Fibroblast of peridontal ligament (primary cell): ENCODE measurements at regions not wholly inside any gene's neighbourhood (a gene's known extent, or its start where the extent isn't known, plus 50 kb on each side); places are given as distances from the start of the nearest gene placed in this dataset.
"Not testable (repeated sequence)": the region's sequence is repeated elsewhere in the genome, so short reads cannot be mapped to it uniquely, and the experiment has no call there.

Experiments
- DNase-seq: peaks from one replicate; pipeline ENCODE4 v3.0.0-alpha.2; 2010; ENCODE audit errors: extremely low read depth

DNA sequence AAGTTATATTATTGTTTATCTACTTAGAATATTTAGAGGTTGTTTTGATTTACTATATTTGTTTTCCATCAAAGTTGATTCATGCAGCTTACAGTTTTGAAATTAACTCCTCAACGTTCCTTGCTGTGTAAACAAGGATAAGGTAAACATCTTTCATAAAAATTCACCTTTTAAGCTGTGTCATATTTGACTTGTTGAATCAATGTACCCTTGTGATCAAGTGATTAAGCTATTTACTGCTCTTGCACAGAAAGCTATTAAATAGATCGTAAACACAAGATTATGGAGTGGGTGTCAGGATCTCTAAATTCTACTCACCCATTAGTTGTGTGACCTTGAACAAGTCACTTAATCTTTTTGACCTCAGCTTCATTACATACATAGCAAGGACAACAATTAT lies 2054.0 kb upstream of the NUDT12 start:
- DNase-seq, result no peak

DNA sequence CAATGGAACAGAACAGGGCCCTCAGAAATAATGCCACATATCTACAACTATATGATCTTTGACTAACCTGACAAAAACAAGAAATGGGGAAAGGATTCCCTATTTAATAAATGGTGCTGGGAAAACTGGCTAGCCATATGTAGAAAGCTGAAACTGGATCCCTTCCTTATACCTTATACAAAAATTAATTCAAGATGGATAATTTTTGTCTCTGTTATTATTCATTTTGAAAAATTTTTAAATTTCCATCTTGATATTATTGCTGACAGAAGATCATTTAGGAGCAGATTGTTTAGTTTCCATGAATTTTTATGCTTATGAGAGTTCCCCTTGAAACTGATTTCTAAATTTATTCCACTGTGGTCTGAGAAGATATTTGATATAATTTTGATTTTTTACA lies 2039.8 kb upstream of the NUDT12 start:
- DNase-seq, result not testable (repeated sequence)

GRCh38 chr5:105593011-105593760 lies 2030.6 kb upstream of the NUDT12 start:
- DNase-seq, result no peak

- no peak for DNase-seq
Observed at GRCh38 chr5:105587963-105588662, 2025.5 kb upstream of the NUDT12 start.

- DNase-seq, result no peak
Observed at GRCh38 chr5:105581988-105582690, 2019.5 kb upstream of the NUDT12 start.

GRCh38 chr5:105573575-105573974 lies 2011.0 kb upstream of the NUDT12 start:
- no peak for DNase-seq

DNA sequence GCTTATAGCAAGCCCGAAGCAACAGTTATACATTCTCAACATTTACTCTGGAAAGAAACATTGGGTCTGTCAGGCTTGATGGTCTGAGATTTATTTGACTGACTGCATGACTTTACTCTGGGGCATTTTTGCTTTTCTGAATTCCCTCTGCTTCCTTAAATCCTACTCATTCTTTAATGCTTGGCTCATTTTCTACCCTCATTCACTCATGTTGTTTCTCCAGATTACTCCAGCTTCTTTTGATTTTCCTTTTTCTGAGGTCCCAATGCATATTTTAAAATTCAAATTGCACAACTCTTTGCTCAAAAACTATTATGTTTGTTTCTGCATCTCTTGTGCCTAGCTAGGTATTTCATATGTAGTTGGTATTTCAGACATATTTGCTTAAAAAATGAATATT lies 2002.9 kb upstream of the NUDT12 start:
- DNase-seq, result peak; percentile 6

DNA sequence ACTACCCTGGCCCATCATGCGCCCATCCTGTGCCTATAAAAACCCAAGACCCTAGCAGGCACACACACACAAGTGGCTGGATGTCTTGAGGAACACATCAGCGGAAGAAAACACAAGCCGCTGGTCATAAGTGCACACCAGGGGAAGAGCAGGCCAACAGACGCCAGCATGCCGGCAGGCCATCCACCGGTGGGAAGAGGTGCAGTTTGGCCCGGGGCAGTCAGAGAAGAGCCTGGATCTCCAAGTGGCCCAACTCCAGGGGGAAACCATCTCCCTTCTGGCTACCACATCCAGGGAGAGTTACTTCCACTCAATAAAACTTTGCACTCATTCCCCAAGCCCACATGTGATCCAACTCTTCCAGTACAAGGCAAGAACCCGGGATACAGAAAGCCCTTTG lies 2001.3 kb upstream of the NUDT12 start:
- no peak for DNase-seq

DNA sequence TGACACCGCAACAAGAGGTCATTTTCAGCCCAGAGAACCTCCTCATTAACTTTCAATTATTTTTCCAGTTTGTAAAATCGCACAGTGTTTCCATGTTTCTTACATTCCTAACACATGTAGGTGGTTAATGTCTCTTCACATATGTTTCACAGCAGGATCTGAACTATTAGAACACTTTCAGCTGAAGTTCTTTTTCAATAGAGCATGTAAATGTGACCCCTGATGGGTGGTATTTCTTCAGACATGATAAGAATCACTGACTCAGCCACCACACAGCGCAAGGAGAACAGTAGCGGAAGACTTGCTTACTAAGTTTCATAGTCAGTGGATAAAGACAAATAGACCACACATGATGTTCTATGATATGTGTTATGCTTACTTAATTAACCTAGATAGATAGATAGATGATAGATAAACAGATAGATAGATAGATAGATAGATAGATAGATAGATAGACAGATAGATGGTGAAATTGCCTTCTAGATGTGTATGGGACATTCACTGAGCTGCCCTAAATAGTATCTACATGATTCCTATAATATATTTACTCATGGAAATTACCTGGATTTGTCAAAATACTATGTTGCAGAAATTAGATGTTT lies 1992.1 kb upstream of the NUDT12 start:
- no peak for DNase-seq

- no peak for DNase-seq
Observed at GRCh38 chr5:105544300-105544699, 1981.7 kb upstream of the NUDT12 start.

DNA sequence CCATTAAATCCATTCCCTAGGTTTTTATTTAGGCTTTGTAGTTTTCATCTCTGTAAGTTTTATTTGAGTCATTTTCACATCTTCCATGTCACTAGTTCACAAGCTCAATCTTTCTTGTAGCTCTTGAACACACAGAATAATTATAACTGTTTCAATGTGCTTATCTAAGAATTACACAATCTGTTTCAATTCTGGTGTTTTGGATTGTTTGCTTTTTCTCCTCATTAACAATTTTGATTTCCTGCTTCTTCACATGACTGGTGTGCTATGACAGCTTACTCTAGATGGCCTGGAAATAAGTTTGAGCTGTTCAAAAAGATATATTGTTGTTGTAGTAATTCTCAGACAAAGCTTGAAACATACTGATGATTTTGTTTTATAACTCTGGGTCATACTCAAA lies 1974.1 kb upstream of the NUDT12 start:
- no peak for DNase-seq

- DNase-seq, result peak; percentile 2
Observed at GRCh38 chr5:105530716-105531261, 1968.2 kb upstream of the NUDT12 start.

- DNase-seq, result no peak
Observed at GRCh38 chr5:105529851-105530250, 1967.3 kb upstream of the NUDT12 start.

DNA sequence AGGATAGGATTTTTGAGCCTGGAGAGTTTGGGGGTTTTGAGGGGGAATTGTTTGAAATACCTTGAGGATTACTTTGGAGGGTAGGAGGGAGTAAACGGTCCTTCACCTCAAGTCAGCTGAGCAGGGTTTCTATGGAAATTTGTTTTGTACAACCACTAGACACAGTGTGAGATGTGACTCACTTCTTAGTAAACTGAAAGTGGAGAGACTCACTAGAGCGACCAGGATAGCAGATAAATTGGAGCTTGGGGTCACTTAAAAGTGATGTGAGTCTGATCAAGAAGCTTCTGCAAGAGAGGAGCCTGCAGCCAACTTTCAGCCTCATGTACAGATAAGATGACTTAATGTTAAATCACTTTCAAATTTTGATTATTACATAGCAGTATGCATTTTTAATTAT lies 1945.9 kb upstream of the NUDT12 start:
- DNase-seq, result peak; percentile 10

GRCh38 chr5:105506692-105507277 lies 1944.2 kb upstream of the NUDT12 start:
- DNase-seq, result peak; percentile 11

- DNase-seq, result peak; percentile 24
Observed at GRCh38 chr5:105503950-105504349, 1941.4 kb upstream of the NUDT12 start.

- no peak for DNase-seq
Observed at GRCh38 chr5:105501315-105501714, 1938.7 kb upstream of the NUDT12 start.

DNA sequence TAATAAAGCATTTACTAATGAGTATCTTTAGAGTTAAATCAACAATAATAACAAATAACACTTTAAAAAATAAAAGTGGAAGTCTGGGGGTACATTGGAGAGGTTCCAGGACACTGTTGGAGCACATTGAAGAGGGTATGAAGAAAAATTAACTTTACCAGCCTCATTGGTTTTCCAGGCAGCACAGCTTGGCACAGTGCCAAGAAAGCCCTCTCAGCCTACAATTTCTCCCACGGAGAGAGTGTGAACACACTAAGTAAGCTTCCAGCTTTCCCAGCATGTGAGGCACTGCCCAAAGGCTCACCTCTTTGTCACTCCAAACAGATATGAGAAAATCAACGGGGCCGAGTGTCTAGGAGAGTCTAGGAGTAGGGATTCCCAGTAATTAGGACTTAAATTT lies 1912.8 kb upstream of the NUDT12 start:
- no peak for DNase-seq

- no peak for DNase-seq
Observed at GRCh38 chr5:105462377-105462776, 1899.8 kb upstream of the NUDT12 start.

- no peak for DNase-seq
Observed at GRCh38 chr5:105460721-105461120, 1898.1 kb upstream of the NUDT12 start.

GRCh38 chr5:105453216-105453807 lies 1890.7 kb upstream of the NUDT12 start:
- DNase-seq, result no peak
